Activated T-cell treated with anti-CD3 and anti-CD28 coated beads, Interleukin-2, amount 50 U/mL, for 4 hours (primary cell): ENCODE measurements at regions not wholly inside any gene's neighbourhood (a gene's known extent, or its start where the extent isn't known, plus 50 kb on each side); places are given as distances from the start of the nearest gene placed in this dataset.
"Not testable (repeated sequence)": the region's sequence is repeated elsewhere in the genome, so short reads cannot be mapped to it uniquely, and the experiment has no call there.

ENCODE experiments used
- ATAC-seq, 2 donors: fragments of 200-7000 bp; cut with Tn5 transposase; one replicate each; pipeline ENCODE4 v1.10.0; 2021
- DNase-seq: peaks from one replicate; pipeline ENCODE4 v3.0.0-alpha.2; 2020
- H3K27me3 Mint-ChIP-seq: one replicate; pipeline ENCODE4 v1.8.0; 2021; ENCODE audit warnings: low read depth, mixed read lengths
- H3K36me3 Mint-ChIP-seq: one replicate; pipeline ENCODE4 v1.8.0; 2022; ENCODE audit warnings: mixed read lengths; ENCODE audit not compliant: insufficient read depth
- H3K4me1 Mint-ChIP-seq: one replicate; pipeline ENCODE4 v1.8.0; 2021; ENCODE audit warnings: low read depth, mixed read lengths
- H3K4me3 Mint-ChIP-seq: one replicate; pipeline ENCODE4 v1.8.0; 2021; ENCODE audit warnings: mild to moderate bottlenecking, moderate library complexity, mixed read lengths
- H3K9me3 Mint-ChIP-seq: one replicate; pipeline ENCODE4 v1.8.0; 2021; ENCODE audit warnings: mixed read lengths

GRCh38 chr2:208584378-208584985 is 177.9 kb downstream of the PTH2R start:
- Mint-ChIP-seq H3K4me3 (no peak overlapping the region), H3K9me3 (no peaks in the 10 kb centered on the region), H3K27me3 (no peaks in the 10 kb centered on the region), H3K4me1 (no peaks in the 10 kb centered on the region), H3K36me3 (no peaks in the 10 kb centered on the region)
- DNase-seq (no peak), ATAC-seq (no peak)

- DNase-seq (no peak), ATAC-seq (no peak)
- H3K36me3 Mint-ChIP-seq = no peaks in the 10 kb centered on the region
- H3K9me3 Mint-ChIP-seq = no peaks in the 10 kb centered on the region
- no peaks in the 10 kb centered on the region for H3K4me1 Mint-ChIP-seq
- no peaks in the 10 kb centered on the region for H3K27me3 Mint-ChIP-seq
- H3K4me3 Mint-ChIP-seq = no peak overlapping the region
Observed at GRCh38 chr2:208586516-208586915, 179.9 kb downstream of the PTH2R start.

- Mint-ChIP-seq H3K9me3 (no peaks in the 10 kb centered on the region), H3K4me3 (no peak overlapping the region)
Observed at GRCh38 chr2:208594642-208595385, 188.2 kb downstream of the PTH2R start.

GRCh38 chr2:208595386-208596275 is 189.0 kb downstream of the PTH2R start:
- Mint-ChIP-seq H3K27me3 (no peaks in the 10 kb centered on the region), H3K4me1 (no peaks in the 10 kb centered on the region), H3K9me3 (peaks cover 5% of the 10 kb centered on the region), H3K36me3 (no peaks in the 10 kb centered on the region), H3K4me3 (no peak overlapping the region)
- DNase-seq (no peak), ATAC-seq (no peak)

More at GRCh38 chr2:208594642-208595385, 188.2 kb downstream of the PTH2R start:
- no peaks in the 10 kb centered on the region for H3K36me3 Mint-ChIP-seq
- no peak for DNase-seq
- H3K27me3 Mint-ChIP-seq = no peaks in the 10 kb centered on the region
- no peaks in the 10 kb centered on the region for H3K4me1 Mint-ChIP-seq
- no peak for ATAC-seq

GRCh38 chr2:208607694-208608093 is 201.1 kb downstream of the PTH2R start:
- no peak overlapping the region for H3K4me3 Mint-ChIP-seq
- H3K4me1 Mint-ChIP-seq = no peaks in the 10 kb centered on the region
- H3K9me3 Mint-ChIP-seq = peaks cover 11% of the 10 kb centered on the region
- ATAC-seq (no peak), DNase-seq (no peak)
- no peaks in the 10 kb centered on the region for H3K36me3 Mint-ChIP-seq
- no peaks in the 10 kb centered on the region for H3K27me3 Mint-ChIP-seq

- Mint-ChIP-seq H3K9me3 (peaks cover 10% of the 10 kb centered on the region), H3K27me3 (no peaks in the 10 kb centered on the region), H3K4me3 (no peak overlapping the region), H3K4me1 (no peaks in the 10 kb centered on the region), H3K36me3 (no peaks in the 10 kb centered on the region)
- ATAC-seq (no peak), DNase-seq (no peak)
Observed at GRCh38 chr2:208608122-208608835, 201.7 kb downstream of the PTH2R start.

- DNase-seq (no peak), ATAC-seq (no peak)
- no peaks in the 10 kb centered on the region for H3K4me1 Mint-ChIP-seq
- H3K36me3 Mint-ChIP-seq = no peaks in the 10 kb centered on the region
- H3K4me3 Mint-ChIP-seq = no peak overlapping the region
- no peaks in the 10 kb centered on the region for H3K27me3 Mint-ChIP-seq
- H3K9me3 Mint-ChIP-seq = peaks cover 17% of the 10 kb centered on the region
Observed at GRCh38 chr2:208609166-208609804, 202.7 kb downstream of the PTH2R start.

- H3K36me3 Mint-ChIP-seq = not testable (repeated sequence)
Observed at GRCh38 chr2:208615675-208616074, 209.1 kb downstream of the PTH2R start.

GRCh38 chr2:208618220-208618619 is 211.6 kb downstream of the PTH2R start:
- H3K36me3 Mint-ChIP-seq = no peaks in the 10 kb centered on the region
- no peak for ATAC-seq
- H3K4me1 Mint-ChIP-seq = no peaks in the 10 kb centered on the region
- no peaks in the 10 kb centered on the region for H3K27me3 Mint-ChIP-seq
- no peak for DNase-seq
- H3K9me3 Mint-ChIP-seq = peaks cover 7% of the 10 kb centered on the region
- H3K4me3 Mint-ChIP-seq = no peak overlapping the region

More at GRCh38 chr2:208615675-208616074, 209.1 kb downstream of the PTH2R start:
- H3K27me3 Mint-ChIP-seq, DNase-seq, H3K4me3 Mint-ChIP-seq, ATAC-seq, H3K4me1 Mint-ChIP-seq: not testable (repeated sequence)
- peaks cover 17% of the 10 kb centered on the region for H3K9me3 Mint-ChIP-seq

- Mint-ChIP-seq H3K4me1 (no peaks in the 10 kb centered on the region), H3K27me3 (no peaks in the 10 kb centered on the region), H3K4me3 (no peak overlapping the region), H3K9me3 (no peaks in the 10 kb centered on the region), H3K36me3 (no peaks in the 10 kb centered on the region)
- DNase-seq (no peak), ATAC-seq (no peak)
Observed at GRCh38 chr2:208619993-208620392, 213.4 kb downstream of the PTH2R start.

GRCh38 chr2:208620487-208620978 is 213.9 kb downstream of the PTH2R start:
- Mint-ChIP-seq H3K4me3 (no peak overlapping the region), H3K4me1 (no peaks in the 10 kb centered on the region)

GRCh38 chr2:208627110-208627884 is 220.7 kb downstream of the PTH2R start:
- H3K4me3 Mint-ChIP-seq = no peak overlapping the region
- DNase-seq = no peak
- H3K9me3 Mint-ChIP-seq = peaks cover 7% of the 10 kb centered on the region
- no peaks in the 10 kb centered on the region for H3K4me1 Mint-ChIP-seq
- H3K27me3 Mint-ChIP-seq = no peaks in the 10 kb centered on the region
- no peak for ATAC-seq
- H3K36me3 Mint-ChIP-seq = no peaks in the 10 kb centered on the region

More at GRCh38 chr2:208620487-208620978, 213.9 kb downstream of the PTH2R start:
- DNase-seq = no peak
- H3K27me3 Mint-ChIP-seq = no peaks in the 10 kb centered on the region
- H3K9me3 Mint-ChIP-seq = no peaks in the 10 kb centered on the region
- ATAC-seq = no peak
- H3K36me3 Mint-ChIP-seq = no peaks in the 10 kb centered on the region

- no peaks in the 10 kb centered on the region for H3K4me1 Mint-ChIP-seq
- peaks cover 7% of the 10 kb centered on the region for H3K9me3 Mint-ChIP-seq
- DNase-seq = no peak
- no peak for ATAC-seq
- no peak overlapping the region for H3K4me3 Mint-ChIP-seq
- H3K27me3 Mint-ChIP-seq = no peaks in the 10 kb centered on the region
- H3K36me3 Mint-ChIP-seq = no peaks in the 10 kb centered on the region
Observed at GRCh38 chr2:208627916-208628315, 221.3 kb downstream of the PTH2R start.
